C1 segment of cervical spinal cord (tissue), 14 donors: ENCODE measurements at regions not wholly inside any gene's neighbourhood (a gene's known extent, or its start where the extent isn't known, plus 50 kb on each side); places are given as distances from the start of the nearest gene placed in this dataset.
A peak's percentile ranks its signal among the peaks of the same experiment; 100 is the strongest.

Source experiments
- DNase-seq, 14 donors: peaks; one replicate each; lab custom pipeline; 2025; lab: John Stamatoyannopoulos, UW

DNA sequence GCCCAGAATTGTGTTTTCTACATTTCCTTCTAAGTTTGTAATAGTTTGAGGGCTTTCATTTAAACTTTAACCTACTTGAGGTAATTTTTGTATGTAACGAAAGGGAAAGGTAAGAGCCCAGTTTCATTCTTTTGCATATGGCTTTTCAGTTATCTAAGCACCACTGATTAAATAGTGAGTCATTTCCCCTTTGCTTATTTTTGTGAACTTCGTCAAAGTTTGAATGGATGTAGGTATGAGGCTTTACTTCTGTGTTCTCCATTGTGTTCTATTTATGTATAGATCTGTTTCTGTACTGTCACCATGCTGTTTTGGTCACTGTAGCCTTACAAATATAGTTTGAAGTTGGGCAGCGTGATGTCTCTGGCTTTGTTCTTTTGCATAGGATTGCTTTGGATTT lies 944.8 kb upstream of the CNTNAP5 start:
- no peak for DNase-seq

DNA sequence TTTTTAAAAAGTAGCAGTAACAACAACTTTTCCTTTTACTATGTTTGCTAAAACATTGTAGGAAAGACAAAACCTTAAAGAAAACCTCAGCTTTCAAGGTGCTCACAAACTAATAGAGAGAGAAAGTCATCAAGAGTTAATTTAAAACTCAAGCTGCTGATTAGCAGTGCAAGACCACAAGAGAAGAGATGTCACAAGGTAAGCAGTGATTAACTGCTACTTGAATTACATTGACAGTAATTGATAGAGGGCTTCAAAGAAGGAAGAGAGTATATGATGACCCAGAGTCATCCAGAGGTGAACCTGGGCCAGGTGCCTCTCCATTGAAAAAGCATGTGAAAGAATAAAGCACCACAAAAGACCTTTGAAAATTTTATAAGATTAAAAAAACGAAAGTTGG lies 939.6 kb upstream of the CNTNAP5 start:
- DNase-seq = no peak

DNA sequence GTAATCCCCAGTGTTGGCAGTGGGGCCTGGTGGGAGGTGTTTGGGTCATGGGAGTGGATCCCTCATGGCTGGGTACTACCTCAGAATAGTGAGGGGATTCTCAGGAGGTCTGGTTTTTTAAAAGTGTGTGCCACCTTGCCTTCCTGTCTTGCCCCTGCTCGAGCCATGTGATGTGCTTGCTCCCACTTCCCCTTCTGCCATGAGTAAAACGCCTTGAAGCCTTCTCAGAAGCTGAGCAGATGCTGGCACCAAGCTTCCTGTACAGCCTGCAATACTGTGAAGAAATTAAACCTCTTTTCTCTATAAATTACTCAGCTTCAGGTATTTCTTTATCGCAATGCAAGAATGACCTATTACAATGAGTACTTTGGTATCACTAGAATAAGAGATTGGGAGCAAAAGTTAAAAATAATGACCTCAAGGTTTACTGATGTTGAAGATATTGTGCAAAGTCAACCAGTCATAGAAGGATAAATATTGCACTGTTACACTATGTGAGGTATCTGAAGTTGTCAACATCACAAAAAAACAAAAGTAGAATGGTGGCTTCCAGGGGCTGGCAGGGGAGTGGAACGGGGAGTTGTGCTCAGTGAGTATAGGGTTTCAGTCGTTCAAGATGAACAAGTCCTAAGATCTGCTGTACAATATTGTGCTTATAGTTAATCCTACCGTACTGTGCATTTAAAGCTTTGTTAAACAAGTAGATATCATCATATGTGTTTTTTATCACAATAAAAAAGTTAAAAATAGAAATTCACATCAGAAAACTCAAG lies 938.3 kb upstream of the CNTNAP5 start:
- no peak for DNase-seq

DNA sequence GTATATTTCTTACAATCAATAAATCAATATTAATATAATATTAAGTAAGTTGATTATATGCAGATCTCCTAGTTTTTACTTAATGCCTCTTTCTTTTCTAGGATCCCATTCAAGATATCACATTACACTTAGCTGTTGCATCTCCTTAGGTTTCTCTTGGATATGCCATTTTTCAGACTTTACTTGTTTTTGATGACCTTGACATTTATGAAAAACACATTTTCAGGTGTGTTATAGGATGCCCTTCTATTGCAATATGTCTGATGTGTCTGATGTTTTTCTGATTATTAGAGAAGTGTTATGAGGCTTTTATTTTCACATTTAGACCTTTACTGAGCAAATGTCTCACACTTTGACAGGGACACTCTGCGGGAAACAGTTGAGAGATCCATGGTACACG lies 933.6 kb upstream of the CNTNAP5 start:
- DNase-seq = no peak

DNA sequence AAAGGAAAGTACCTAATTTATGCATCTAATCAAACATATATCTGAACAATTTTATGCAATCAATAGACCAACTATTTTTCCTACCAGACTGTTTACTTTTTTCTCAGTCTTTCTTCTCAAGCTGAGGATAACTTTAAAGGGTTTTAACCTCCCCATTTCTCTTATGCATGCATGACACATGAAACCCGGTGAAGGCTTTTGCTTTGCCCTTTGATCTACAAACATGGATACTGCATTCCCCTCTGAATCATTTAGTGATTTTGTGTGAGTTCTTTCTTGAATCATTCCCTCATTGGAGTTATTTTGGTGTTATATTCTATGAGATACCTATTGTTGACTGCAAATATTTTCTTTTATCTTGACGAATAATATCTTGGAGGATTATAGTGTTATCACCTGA lies 931.9 kb upstream of the CNTNAP5 start:
- DNase-seq = no peak

DNA sequence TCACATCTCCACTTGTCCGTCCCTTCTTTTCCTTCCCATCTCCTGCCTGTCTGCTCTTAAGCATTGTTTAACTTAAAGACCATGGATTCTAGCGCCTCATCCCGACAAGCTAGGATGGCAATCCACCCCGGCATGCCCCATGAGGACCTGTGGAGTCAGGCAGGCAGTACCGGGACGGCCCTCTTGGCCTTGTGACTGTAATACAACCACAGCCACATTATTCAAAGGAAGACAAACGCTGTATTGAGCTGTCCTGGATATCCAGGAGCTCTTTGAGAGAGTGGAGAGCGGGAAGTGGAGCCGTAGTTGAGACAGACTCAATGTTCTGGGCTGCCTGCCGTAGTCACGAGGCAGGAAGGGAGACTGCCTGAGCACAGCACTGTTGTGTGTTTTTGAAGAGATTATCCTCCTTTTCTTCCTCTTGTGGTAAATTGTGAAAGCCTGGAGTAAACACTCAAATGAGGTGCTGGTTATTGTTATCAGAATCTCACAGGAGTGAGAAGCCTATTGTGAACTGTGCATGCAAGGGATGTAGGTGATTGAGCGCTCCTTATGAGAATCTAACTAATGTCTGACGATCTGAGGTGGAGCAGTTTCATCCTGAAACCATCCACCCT lies 929.8 kb upstream of the CNTNAP5 start:
- peak in 1 of 14 donors; percentile 2 for DNase-seq

DNA sequence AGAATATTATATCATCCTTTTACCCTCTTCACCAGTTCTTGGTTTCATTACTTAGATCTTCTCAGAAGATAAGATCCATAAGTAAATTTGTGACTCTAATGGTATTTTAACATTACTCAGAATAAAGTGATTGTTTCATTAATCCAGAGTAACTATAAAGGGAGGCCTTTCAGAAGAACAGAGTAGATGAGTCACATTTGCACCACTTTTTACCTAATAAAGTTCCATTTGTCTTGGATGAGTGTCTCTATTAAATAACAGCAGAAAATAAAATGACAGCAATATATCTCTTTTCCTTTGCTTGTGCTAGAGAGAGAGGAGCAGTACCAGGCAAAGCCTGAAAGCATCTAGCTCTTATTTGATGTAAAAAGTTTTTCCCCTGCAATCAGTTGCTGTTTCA lies 926.5 kb upstream of the CNTNAP5 start:
- no peak for DNase-seq

DNA sequence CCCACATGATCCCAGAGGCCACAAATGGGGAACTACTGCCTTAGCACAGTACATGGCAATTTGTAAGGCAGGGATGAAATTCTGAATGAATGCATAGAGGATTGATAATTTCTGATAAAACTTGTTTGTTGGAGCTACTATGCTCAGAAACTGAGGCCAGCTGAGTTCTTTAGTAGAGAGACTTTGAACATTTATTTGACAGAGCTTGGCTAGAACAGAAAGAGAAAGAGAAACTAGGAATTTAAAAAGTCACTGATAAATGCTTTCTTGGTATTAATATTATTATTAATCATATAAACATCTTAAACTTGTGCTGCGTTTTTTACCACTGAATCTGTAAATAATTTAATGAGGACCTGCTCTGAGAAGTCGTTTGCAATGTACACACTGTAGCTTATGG lies 923.7 kb upstream of the CNTNAP5 start:
- no peak for DNase-seq

DNA sequence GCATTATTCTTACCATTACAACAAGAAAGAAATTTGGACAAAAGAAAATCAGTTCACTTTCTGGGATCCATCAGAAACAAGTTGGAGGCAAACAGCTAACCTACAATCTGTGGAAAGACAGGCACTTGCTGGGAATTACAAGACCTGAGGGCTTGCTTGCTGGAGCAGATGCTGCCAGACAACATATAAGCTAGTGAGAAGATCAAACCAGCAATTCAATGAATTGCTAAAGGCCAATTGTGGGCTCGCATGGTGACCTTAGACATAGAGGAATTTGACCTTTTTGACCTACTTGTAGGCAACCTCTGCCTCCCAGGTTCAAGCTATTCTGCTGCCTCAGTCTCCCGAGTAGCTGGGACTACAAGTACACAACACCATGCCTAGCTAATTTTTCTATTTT lies 921.2 kb upstream of the CNTNAP5 start:
- DNase-seq = no peak

DNA sequence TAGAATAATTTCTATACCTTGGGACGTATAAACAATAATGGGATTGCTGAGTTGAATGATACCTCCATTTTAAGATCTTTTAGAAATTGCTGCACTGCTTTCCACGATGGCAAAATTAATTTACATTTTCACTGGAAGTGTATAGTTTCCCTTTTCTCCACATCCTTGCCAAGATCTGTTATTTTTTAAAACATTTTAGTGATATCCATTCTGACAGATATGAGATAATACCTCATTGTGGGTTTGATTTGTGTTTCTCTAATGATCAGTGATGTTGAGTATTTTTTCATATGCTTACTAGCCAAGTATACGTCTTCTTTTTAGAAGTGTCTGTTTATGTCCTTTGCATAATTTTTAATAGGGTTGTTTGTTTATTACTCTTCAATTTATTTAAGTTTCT lies 908.5 kb upstream of the CNTNAP5 start:
- no peak for DNase-seq

DNA sequence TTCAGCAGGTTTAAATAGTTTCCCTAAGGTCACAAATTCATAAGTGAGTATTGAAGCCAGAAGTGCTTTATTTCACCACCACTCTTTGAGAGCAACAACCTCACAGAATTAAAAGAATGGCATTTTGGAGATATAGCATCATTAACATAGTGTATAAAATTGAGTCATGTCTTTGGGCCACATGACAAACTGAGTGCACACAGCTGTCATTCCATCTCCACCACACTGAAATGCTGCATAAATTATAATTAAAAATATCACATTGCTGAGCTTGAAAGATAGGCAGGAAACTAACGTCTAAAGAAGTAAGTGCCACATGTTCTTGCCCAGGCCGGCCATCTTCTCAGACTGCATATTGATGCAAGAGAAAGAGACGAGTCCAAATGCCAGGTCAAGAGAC lies 897.9 kb upstream of the CNTNAP5 start:
- DNase-seq = no peak

DNA sequence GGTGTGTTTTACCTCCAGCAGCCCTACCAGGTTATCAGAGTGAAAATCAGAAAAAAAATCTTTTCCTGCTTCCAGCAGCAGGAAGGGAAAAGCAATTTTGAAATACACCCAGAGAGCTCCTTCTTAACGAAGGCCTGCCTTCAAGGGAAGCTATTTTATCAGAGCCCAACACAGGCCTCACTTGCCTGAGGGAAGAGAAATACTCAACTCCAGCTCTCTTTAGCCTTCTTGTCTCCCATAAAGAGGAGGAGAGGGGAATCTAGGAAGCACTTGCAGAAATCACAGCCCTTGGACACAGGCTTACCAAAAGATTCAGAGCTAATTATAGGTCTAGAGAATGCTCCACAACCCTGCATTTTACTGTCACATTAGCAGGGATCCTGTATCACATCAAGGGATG lies 896.1 kb upstream of the CNTNAP5 start:
- no peak for DNase-seq

DNA sequence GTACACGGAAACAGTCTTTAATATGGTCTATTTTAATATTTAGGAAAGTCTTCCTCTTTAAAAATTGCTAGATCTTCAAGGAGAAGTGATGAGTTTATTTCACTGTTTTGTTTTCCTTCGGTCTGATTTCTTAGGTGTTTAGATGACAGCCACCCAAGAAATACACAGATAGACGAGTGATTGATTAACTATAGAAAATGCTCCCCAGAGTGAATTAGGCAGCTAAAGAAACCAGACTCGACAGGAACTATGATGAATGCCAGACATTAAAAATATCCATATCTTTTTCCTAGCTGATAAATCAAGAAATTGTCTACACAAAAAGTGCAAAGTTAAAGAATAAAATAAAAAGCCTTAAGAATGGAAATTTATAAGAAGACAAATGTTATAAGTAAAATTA lies 888.7 kb upstream of the CNTNAP5 start:
- no peak for DNase-seq

DNA sequence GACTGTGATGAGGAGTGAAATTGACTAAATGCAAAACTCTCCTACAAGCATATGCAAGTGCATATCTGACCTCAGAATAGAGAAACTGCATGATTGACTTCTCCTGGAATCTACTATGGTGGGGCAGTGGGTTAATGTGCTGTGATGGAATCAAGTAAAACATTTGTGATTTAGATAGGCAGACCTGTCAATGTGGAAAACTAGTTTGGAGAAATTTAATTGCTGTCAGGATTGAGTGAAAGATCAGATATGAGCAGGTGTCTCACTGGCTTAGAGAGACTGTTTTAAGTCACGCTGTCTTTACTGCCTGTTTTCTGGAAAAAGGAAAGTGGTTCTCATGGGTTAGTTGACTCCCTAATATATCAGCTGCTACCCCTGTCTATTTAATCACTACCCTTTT lies 881.0 kb upstream of the CNTNAP5 start:
- DNase-seq = no peak

DNA sequence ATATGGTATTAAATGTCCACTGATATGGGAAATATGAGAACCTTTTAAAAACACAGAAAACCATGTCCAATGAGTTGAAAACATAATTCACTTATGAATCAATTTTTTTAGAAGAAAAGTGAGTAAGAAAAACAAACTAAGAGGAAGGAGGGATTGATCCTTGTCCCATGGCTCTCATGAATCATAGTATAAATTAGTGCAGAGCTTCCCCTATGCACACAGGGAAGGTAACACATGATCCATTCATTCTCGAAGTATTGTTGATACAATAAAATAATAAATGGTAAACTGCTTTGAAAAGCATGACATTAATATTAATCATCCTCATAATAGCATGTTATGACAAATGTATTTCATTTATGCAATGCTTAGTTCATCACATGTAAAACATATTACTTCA lies 872.0 kb upstream of the CNTNAP5 start:
- DNase-seq = no peak

DNA sequence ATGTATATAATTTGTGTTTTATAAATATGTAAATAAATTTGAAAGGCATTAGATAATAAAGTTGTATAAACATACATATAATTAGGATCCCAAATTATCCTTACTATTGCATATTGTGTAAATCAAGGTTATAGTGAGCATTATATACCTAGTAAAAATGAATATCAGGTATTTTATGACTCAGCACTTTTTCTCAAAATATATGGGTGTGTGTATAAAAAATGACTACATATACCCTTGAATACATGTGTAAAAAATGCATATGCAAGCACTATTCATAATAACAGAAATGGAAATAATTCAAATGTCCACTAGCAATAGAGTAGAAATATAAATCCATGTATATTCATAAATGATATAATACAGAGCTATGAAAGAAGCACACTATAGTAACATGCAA lies 870.9 kb upstream of the CNTNAP5 start:
- no peak for DNase-seq

DNA sequence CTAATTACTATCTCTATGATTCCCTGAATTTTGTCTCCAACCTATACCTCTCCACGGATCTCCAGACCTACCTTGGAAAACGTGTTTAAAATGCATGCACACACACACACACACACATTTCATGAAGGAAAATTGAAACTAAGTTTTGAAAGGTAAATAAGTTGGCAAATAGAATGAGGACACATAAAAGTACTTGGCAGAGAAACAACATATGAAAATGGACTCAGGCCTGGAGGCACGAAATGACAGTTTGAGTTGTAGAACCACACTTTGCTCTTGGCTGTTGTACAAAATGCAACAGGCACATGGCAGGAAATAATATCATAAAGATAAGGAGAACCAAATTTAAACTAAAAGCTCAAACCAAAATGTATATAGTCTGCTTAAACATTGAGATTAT lies 868.1 kb upstream of the CNTNAP5 start:
- DNase-seq = no peak

DNA sequence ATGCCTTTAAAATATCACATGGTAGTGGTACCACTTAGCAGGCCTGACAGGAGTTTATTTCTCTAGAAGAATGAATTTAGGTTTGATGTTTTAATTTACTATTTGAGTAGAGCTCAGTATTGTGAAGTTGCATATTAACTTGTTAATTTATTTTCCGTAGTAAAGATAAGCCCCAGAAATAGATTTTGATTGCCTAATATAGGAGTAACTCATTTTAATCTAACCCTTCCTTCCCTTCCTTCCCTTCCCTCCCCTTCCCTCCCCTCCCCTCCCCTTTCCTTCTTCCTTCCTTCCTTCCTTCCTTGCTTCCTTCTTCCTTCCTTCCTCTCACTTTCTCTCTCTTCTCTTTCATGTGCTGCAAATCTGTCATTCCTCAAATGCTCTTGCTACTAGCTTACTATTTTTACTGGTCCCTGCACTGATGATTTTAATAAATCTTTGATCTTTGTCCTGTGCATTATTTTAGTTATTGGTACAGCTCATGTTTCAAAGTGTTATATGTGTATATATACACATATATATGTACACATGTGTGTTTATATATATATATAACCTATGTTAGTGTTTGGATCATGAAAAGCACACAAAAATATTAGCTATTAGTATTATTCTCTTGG lies 862.6 kb upstream of the CNTNAP5 start:
- DNase-seq = no peak

DNA sequence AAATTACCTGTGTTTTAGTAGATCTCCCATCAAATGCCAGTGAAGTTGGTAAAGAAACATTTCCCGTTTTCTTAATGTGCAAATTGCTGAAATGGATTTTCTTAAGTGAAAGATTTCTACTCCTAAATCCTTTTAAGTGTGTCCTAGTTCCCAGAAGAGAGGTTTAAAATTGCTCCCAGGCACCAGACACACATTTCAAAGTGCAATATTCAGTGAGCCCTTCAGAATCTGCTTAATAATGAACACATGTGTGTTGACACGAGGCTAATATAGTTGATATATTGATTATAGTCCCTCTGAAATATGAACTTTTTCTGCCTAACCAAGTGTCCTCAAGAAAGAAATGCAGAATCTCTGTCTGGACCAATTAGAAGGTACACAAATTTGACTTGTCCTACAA lies 861.7 kb upstream of the CNTNAP5 start:
- DNase-seq = no peak

DNA sequence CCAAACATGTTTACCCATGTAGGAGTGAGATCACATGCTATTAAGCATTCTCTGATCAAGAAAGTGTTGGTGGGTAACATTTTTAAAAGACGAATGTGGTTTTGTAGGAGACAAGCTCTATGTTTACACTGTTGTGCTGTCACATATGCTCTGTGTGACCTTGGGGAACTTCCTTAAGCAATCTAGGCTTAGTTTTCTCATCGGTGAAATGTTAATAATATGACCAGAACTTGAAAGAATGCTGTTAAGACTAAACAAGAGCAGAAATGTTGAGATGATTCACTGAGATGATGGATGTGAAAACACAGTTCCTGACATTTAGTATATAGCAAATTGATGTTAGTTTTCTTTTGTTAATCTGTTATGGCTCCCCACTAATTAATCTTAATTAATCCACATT lies 860.9 kb upstream of the CNTNAP5 start:
- no peak for DNase-seq

DNA sequence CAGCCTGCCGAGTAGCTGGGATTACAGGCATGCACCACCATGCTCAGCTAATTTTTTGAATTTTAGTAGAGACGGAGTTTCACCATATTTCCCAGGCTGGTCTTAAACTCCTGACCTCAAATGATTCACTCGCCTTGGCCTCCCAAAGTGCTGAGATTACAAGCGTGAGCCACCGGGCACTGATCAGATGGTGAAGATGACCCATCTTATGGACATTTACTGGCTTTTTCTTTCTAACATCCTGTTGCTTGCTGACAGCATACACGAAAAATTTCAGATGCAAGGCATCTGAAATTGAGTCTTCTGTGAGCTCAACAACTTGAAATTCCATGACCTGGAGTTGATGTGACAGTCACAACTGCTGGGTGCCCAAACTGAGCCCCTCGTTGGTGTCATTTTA lies 859.5 kb upstream of the CNTNAP5 start:
- DNase-seq = no peak

DNA sequence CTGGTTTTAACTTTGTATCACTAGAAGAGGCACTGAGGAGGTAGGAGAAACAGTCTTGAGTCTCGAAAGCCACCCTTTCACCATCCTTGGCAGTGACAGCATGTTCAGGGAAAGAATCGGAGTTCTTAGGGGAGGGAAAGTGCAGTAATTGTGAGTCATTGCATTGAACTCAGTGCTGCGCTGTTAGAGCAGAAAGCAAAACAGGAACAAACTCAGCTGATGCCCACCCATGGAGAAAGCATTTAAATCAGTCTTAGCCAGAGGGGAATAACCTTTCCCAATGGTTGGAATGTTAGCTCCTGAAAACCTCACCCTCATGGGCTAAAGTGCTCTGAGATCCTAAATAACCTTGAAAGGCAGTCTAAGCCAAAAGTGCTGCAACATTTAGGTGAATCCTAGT lies 845.6 kb upstream of the CNTNAP5 start:
- no peak for DNase-seq

DNA sequence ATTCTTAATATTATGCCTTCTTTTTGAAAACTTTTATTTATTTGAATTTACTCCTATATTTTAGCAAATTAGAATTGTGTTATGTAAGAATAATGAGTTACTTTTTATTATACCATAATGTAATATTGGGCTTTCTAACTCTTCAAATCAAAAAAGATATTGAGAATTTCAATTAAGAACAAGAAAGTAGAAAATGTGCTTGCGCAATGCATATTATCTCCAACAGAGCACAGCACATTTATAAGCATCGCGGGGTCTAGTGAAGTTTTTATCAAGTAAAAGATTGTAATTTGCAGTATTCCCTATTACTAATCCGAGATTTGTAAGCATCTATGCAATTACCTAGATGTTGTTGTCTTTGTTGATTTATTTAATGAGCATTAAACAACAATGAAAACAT lies 829.1 kb upstream of the CNTNAP5 start:
- no peak for DNase-seq
